Progenitor cell of endocrine pancreas (in vitro differentiated cells): ENCODE measurements at regions not wholly inside any gene's neighbourhood (a gene's known extent, or its start where the extent isn't known, plus 50 kb on each side); places are given as distances from the start of the nearest gene placed in this dataset.

Experiments
- DNase-seq: peaks from one replicate; pipeline ENCODE4 v3.0.0; 2021; ENCODE audit warnings: low spot score; ENCODE audit not compliant: unreplicated experiment
- H3K27ac Mint-ChIP-seq: 2 replicates; pipeline ENCODE4 v1.8.0; 2021; ENCODE audit warnings: mild to moderate bottlenecking, moderate library complexity, mixed read lengths
- H3K27me3 Mint-ChIP-seq: 2 replicates; pipeline ENCODE4 v1.8.0; 2021; ENCODE audit warnings: mixed read lengths
- H3K36me3 Mint-ChIP-seq: 2 replicates; pipeline ENCODE4 v1.8.0; 2022; ENCODE audit warnings: mixed read lengths; ENCODE audit not compliant: insufficient read depth
- H3K4me1 Mint-ChIP-seq: 2 replicates; pipeline ENCODE4 v1.8.0; 2021; ENCODE audit warnings: low read depth, mixed read lengths
- H3K4me3 Mint-ChIP-seq: 2 replicates; pipeline ENCODE4 v1.8.0; 2021; ENCODE audit warnings: low read depth, mild to moderate bottlenecking, moderate library complexity, mixed read lengths
- H3K9me3 Mint-ChIP-seq: 2 replicates; pipeline ENCODE4 v1.8.0; 2021; ENCODE audit warnings: low read depth, mixed read lengths
- TF ChIP-seq, protein P1 (sequence below): fragments of 200-600 bp; sonication (generic); IDR thresholded peaks from one replicate; pipeline ENCODE4 v1.5.0; 2021; ENCODE audit warnings: antibody characterized with exemption, mild to moderate bottlenecking; ENCODE audit not compliant: unreplicated experiment

GRCh38 chr5:162719720-162720119, 652.1 kb downstream of the GABRG2 start:
- Mint-ChIP-seq H3K9me3 (peaks cover 15% of the 10 kb centered on the region), H3K27me3 (no peaks in the 10 kb centered on the region), H3K4me3 (no peak overlapping the region), H3K36me3 (no peaks in the 10 kb centered on the region), H3K27ac (no peak overlapping the region), H3K4me1 (no peaks in the 10 kb centered on the region)
- no peak for DNase-seq
- TF ChIP-seq, protein P1, sequence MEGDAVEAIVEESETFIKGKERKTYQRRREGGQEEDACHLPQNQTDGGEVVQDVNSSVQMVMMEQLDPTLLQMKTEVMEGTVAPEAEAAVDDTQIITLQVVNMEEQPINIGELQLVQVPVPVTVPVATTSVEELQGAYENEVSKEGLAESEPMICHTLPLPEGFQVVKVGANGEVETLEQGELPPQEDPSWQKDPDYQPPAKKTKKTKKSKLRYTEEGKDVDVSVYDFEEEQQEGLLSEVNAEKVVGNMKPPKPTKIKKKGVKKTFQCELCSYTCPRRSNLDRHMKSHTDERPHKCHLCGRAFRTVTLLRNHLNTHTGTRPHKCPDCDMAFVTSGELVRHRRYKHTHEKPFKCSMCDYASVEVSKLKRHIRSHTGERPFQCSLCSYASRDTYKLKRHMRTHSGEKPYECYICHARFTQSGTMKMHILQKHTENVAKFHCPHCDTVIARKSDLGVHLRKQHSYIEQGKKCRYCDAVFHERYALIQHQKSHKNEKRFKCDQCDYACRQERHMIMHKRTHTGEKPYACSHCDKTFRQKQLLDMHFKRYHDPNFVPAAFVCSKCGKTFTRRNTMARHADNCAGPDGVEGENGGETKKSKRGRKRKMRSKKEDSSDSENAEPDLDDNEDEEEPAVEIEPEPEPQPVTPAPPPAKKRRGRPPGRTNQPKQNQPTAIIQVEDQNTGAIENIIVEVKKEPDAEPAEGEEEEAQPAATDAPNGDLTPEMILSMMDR = no peak

DNA sequence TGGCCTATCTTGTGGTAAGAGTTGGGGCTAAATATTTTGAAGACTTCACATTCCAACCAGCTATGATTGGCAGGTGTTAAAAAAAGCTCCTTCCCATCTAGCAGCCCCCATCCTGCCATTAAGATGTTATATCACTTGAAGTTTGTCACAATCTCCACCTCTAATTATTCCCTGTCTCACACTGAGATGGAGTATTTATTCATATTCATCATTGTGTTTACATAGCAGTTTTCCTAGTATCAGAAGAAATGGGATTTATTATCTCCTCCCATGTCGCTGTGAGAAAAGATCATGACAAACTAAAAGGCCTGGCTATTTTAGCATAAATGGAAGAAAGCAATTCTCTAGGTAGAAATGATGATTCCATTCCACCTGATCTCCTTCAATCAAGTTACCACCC, 653.6 kb downstream of the GABRG2 start:
- no peaks in the 10 kb centered on the region for H3K27me3 Mint-ChIP-seq
- TF ChIP-seq, protein P1 = no peak
- no peak overlapping the region for H3K27ac Mint-ChIP-seq
- no peak for DNase-seq
- no peaks in the 10 kb centered on the region for H3K36me3 Mint-ChIP-seq
- H3K4me1 Mint-ChIP-seq = no peaks in the 10 kb centered on the region
- no peak overlapping the region for H3K4me3 Mint-ChIP-seq
- peaks cover 17% of the 10 kb centered on the region for H3K9me3 Mint-ChIP-seq

GRCh38 chr5:162752612-162753011, 684.8 kb upstream of the CCNG1 start:
- DNase-seq = no peak
- H3K4me1 Mint-ChIP-seq = no peaks in the 10 kb centered on the region
- H3K9me3 Mint-ChIP-seq = peaks cover 2% of the 10 kb centered on the region
- TF ChIP-seq, protein P1 = no peak
- H3K27me3 Mint-ChIP-seq = no peaks in the 10 kb centered on the region
- H3K27ac Mint-ChIP-seq = no peak overlapping the region
- no peak overlapping the region for H3K4me3 Mint-ChIP-seq
- no peaks in the 10 kb centered on the region for H3K36me3 Mint-ChIP-seq

GRCh38 chr5:162762119-162762518, 675.3 kb upstream of the CCNG1 start:
- no peaks in the 10 kb centered on the region for H3K36me3 Mint-ChIP-seq
- H3K9me3 Mint-ChIP-seq = no peaks in the 10 kb centered on the region
- no peaks in the 10 kb centered on the region for H3K27me3 Mint-ChIP-seq
- no peak overlapping the region for H3K27ac Mint-ChIP-seq
- peaks cover 1% of the 10 kb centered on the region for H3K4me1 Mint-ChIP-seq
- no peak overlapping the region for H3K4me3 Mint-ChIP-seq
- no peak for DNase-seq
- TF ChIP-seq, protein P1 = no peak

- H3K36me3 Mint-ChIP-seq = no peaks in the 10 kb centered on the region
- TF ChIP-seq, protein P1 = no peak
- no peaks in the 10 kb centered on the region for H3K9me3 Mint-ChIP-seq
- peaks cover 1% of the 10 kb centered on the region for H3K4me1 Mint-ChIP-seq
- no peak for DNase-seq
- H3K27ac Mint-ChIP-seq = no peak overlapping the region
- no peak overlapping the region for H3K4me3 Mint-ChIP-seq
- no peaks in the 10 kb centered on the region for H3K27me3 Mint-ChIP-seq
Observed at GRCh38 chr5:162769019-162769418, 668.4 kb upstream of the CCNG1 start.

DNA sequence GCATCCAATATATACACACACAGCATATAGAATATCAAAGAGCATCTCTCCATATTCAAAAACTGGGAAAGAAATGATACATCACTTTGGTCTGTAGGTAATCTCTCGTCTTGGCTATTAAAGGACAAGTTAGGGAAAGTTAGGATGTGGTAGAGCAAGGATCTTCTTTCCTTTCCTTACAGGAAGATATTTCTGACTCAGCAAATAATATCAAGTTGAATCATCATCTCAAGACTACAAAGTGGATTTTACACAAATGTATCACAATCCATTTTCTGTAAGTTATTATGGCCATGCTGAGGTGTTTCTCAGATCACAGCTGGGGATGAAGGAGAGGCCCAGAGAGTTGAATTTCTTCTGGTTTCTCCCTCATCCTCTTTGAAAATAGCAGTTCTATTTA, 651.7 kb upstream of the CCNG1 start:
- H3K9me3 Mint-ChIP-seq = peaks cover 8% of the 10 kb centered on the region

More for the DNA sequence above, 651.7 kb upstream of the CCNG1 start:
- no peak overlapping the region for H3K4me3 Mint-ChIP-seq
- H3K36me3 Mint-ChIP-seq = no peaks in the 10 kb centered on the region
- peaks cover 9% of the 10 kb centered on the region for H3K4me1 Mint-ChIP-seq
- H3K27ac Mint-ChIP-seq = no peak overlapping the region
- no peak for DNase-seq
- TF ChIP-seq, protein P1 = no peak
- no peaks in the 10 kb centered on the region for H3K27me3 Mint-ChIP-seq
